Fibroblast of skin of left quadriceps (primary cell): ENCODE measurements at regions not wholly inside any gene's neighbourhood (a gene's known extent, or its start where the extent isn't known, plus 50 kb on each side); places are given as distances from the start of the nearest gene placed in this dataset.

Experiments used
- DNase-seq, 2 experiments: peaks; one replicate each; pipeline ENCODE4 v3.0.0-alpha.2; 2013; ENCODE audit warnings: low read depth in 2 of 2

- no peak for DNase-seq
These were observed 83.6 kb upstream of the TMEM106B start for GRCh38 chr7:12127455-12127854.

DNA sequence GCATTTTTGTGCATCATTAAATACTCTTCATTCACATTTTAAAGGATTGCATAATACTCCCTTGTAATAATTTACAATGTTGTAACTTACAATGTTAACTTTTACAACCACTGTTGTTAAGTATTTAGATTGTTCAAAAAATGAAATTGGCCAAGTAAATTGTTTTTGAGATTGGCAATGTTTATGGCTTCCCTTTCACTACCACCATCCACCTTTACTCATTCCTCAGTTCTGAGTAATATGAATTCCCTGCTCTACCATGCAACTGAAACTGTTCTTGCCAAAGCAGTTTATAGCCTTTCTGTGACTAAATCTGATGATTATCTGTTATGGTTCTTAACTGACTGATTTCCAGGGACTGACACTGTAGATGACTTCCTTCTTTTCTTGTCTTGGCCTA lies 80.5 kb upstream of the TMEM106B start:
- no peak for DNase-seq

DNA sequence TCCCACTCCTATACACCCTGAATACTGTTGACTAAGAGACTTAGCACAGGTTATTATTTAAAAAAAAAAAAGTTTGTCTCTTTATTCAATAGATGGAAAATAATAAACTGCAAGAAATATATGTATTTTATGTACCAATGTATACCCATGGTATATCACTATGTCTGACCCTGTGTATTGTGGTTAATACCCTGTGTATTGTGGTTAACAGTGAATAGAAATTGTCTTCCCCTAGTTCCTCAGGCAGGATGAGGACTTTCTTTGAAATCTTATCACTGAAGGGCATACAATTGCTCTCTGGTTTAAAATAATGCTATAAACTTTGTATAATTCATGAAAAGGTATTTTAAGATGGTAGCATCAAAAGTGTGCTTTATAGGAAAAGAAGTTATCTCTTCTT lies 80.0 kb upstream of the TMEM106B start:
- DNase-seq, result no peak

DNA sequence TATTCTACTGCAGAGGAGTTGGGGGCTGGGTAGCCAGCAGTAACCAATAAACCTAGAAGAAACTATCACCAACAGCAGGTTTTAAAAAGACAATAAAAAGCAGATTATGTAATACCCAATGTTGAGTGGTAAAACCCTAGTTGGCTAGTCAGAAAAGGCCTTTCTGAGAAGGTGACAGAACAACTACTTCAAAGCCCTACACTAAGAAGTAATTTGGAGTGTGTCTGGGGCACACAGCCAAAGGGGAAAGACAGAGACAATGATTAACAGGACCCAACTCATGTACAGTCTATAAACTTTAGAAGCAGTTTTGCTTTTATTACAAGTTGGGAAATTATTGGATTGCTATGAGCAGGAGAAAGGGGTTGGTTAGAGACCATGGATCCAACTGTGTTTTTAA lies 77.2 kb upstream of the TMEM106B start:
- DNase-seq, result no peak

- DNase-seq, result no peak
These were observed 74.6 kb upstream of the TMEM106B start for GRCh38 chr7:12136523-12136922.

- DNase-seq, result no peak
These were observed 73.8 kb upstream of the TMEM106B start for GRCh38 chr7:12137283-12137682.

- DNase-seq, result no peak
These were observed 72.7 kb upstream of the TMEM106B start for GRCh38 chr7:12138421-12138820.

DNA sequence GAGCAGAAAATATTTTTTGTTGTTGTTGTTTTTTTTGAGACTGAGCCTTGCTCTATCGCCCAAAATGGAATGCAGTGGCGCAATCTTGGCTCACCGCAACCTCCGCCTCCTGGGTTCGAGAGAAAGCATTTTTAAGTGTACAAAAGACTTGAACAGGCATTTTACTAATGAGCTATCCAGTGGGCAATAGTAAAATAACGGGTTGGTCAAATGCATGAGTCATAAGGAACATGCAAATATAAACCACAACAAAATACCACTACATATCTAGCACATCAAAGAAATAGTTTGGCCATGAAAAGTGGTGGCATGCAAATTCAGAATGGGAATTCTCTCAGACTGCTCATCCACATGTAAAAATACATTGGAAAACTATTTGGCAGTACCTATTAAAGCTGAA lies 71.7 kb upstream of the TMEM106B start:
- DNase-seq, result no peak

GRCh38 chr7:12146813-12147212 lies 64.3 kb upstream of the TMEM106B start:
- DNase-seq, result no peak

GRCh38 chr7:12152196-12152918 lies 58.7 kb upstream of the TMEM106B start:
- no peak for DNase-seq

GRCh38 chr7:12154119-12154518 lies 57.0 kb upstream of the TMEM106B start:
- DNase-seq, result no peak

DNA sequence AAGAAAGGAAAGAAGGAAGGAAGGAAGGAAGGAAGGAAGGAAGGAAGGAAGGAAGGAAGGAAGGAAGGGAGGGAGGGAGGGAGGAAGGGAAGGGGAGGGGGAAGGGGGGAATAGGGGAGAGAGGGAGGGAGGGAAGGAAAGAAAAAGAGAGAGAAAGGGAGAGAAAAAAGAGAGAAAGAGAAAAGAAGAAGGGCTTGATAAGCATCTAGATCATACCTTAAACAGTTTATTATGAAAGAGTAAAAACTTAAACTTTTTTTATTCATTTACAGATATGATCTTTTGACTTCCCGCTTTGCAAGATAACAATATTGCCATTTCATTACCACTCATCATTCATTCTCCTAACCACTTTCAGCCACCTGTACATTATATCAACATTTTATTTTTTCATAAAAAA lies 53.6 kb upstream of the TMEM106B start:
- DNase-seq, result no peak

DNA sequence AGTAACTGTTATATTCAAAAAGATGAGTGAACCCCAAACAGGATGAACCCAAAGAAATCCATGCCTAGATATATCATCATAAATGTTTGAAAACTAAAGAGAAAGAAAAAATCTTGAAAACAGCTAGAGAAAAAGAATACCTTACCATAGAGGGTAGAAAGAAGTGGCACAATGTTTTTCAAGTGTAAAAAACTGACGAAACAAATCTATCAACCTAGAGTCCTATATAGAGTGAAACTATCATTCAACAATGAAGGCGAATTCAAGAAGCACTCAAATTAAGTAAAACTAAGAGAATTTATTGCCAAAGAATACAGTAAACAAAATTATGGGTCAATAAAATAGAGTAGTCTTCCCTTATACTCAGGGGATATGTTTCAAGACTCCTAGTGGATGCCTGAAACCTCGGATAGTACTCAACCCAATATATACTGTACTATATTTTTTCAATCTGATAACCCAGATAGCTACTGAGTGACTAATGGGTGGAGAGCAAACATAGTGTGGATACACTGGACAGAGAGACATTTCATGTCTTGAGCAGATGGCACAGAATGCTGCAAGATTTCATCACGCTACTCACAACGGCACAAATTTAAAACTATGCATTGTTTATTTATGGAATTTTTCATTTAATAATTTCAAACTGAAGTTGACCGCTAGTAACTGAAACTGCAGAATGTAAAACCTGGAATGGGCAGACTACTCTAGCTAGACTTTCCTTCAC lies 52.6 kb upstream of the TMEM106B start:
- no peak for DNase-seq

GRCh38 chr7:12161146-12161545 lies 49.9 kb upstream of the TMEM106B start:
- no peak for DNase-seq
